Endometrial microvascular endothelial cells (primary cell): ENCODE measurements at regions not wholly inside any gene's neighbourhood (a gene's known extent, or its start where the extent isn't known, plus 50 kb on each side); places are given as distances from the start of the nearest gene placed in this dataset.
"Not testable (repeated sequence)": the region's sequence is repeated elsewhere in the genome, so short reads cannot be mapped to it uniquely, and the experiment has no call there.

ENCODE experiments used
- in situ Hi-C: cut with HindIII; loops from 2 replicates; pipeline ENCODE4 v1.10.0; 2017; ENCODE audit warnings: low sequenced_read_pairs, low pct_unique_long_range_greater_than_20kb; ENCODE audit errors: inconsistent ontology term

GRCh38 chr5:109550077-109550476, 139.7 kb upstream of the MAN2A1 start:
- in situ Hi-C loops = no loop called here

GRCh38 chr5:109546461-109546860, 136.7 kb upstream of the PJA2 start:
- in situ Hi-C loops = no loop called here

GRCh38 chr5:109544873-109545272, 135.1 kb upstream of the PJA2 start:
- in situ Hi-C loops = not testable (repeated sequence)

DNA sequence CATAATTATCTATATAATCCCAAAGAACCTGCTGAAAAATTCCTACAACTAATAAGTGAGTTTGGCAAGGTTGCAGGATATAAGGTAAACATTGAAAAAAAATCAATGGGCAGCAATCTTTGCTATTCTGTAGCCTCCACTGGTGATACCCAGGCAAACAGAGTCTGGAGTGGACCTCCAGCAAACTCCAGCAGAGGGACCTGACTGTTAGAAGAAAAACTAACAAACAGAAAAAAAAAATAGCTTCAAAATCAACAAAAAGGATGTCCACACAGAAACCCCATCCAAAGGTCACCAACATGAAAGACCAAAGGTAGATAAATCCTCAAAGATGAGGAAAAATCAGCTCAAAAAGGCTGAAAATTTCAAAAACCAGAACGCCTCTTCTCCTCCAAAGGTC, 128.9 kb upstream of the PJA2 start:
- in situ Hi-C loops = not testable (repeated sequence)

- in situ Hi-C loops = not testable (repeated sequence)
These were observed 125.3 kb upstream of the PJA2 start for GRCh38 chr5:109535090-109535489.

- in situ Hi-C loops = no loop called here
These were observed 124.0 kb upstream of the PJA2 start for GRCh38 chr5:109533751-109534272.

GRCh38 chr5:109532773-109533364, 123.1 kb upstream of the PJA2 start:
- in situ Hi-C loops = no loop called here

DNA sequence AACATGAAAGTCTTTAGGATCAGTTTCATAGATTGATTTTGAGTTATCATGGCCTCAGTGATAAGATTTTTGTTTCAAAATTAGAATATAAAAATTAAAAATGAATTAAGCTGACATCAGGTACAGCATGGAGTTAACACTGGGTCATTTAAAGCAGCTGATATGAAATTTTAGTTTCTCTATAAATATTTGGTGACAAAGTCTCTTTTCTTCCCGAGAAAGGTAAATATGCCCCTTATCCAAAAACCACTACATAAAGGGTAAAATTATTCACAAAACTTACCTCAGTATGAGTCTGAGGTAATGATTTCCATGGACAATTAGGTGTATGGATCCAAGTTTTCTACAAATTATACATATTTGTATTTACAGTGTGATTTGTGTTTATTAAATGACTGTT, 121.5 kb upstream of the PJA2 start:
- in situ Hi-C loops = no loop called here

DNA sequence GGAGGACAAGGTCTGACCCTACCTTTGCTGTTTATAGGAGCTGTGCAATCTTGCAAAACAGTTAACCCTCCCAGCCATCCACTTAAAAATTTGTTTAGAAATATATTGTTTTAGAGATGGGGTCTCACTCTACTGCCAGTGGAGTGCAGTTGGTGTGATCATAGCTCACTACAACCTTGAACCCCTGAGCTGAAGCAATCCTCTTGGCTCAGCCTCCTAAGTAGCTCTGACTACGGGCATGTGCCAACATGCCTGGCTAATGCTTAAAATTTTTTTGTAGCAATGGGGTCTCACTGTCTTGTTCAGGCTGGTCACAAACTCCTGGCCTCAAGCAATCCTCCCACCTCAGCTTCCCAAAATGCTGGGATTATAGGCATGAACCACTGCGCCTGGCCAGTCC, 120.2 kb upstream of the PJA2 start:
- in situ Hi-C loops = no loop called here

- in situ Hi-C loops = no loop called here
These were observed 119.7 kb upstream of the PJA2 start for GRCh38 chr5:109529520-109529919.

GRCh38 chr5:109524555-109524954, 114.8 kb upstream of the PJA2 start:
- in situ Hi-C loops = no loop called here

DNA sequence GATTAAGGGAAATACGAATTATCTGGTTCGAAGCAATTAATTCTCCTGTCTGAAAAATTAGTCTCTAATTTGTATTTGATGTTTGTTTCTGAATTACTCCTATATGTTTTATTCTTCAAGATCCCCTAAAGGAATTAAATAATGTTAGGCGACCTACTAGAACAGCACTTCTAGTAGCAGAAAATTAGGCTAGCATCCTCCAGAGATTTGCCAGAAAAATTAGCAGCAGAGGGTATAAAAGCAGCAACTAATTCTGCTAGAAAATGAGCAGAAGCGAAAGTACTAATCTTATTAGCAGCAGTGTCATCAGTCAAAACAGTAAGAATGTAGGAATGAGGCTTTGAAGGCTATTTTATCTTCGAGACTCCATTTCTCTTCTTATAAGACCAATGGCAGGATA, 114.3 kb upstream of the PJA2 start:
- in situ Hi-C loops = no loop called here

GRCh38 chr5:109522404-109522803, 112.6 kb upstream of the PJA2 start:
- in situ Hi-C loops = no loop called here

DNA sequence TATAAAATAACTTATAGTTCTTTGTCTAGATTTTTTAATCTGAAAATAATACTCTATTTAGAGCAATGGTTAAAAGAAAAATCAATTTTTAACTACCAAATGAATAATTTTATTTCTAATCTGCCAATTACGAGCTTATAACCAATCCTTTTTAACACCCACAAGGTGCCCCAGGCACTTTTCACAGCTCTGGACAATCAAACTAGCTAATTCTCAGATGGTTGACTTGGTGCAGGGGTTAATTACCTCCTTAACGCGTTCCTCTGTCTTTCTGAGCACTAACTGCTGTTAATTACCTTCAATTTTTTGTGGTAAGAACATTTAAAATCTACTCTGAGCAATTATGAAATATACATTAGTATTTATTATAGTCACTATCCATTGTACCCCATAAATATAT, 109.6 kb upstream of the PJA2 start:
- in situ Hi-C loops = no loop called here

DNA sequence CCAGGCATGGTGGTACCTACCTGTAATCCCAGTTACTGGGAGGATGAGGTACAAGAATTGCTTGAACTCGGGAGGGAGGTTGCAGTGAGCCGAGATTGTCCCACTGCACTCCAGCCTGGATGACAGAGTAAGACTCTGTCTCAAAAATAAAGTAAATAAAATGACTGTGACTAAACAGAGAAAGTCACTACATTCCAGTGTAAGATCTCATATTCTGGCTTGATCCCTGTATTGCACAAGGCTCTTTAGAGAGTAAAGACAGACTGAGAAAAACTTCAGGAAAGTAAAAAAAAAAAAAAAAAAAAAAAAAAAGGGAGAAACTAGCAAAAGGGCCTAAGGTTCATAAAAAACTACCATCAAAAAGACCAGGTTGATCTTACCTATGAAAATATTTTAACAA, 106.6 kb upstream of the PJA2 start:
- in situ Hi-C loops = no loop called here

- in situ Hi-C loops = no loop called here
These were observed 102.4 kb upstream of the PJA2 start for GRCh38 chr5:109511980-109512734.

DNA sequence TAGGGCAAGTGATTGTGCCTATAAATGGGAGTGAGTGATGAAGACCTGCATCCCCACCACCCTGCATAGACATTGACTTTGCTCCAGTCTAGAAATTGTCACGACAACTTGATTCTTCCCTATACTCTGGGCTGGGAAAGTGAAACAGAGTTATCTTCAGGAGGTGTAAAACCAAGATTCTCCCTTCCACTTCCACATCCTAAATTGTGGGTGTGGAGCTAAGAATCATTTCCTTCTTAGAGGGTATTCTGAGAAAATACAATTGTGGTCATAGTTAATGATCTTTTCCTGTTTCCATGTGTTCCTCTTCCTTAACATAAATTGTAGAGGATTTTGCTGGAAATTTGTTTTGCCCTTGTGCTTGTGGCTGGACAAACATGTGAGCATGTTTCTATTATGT, 96.8 kb upstream of the PJA2 start:
- in situ Hi-C loops = no loop called here

DNA sequence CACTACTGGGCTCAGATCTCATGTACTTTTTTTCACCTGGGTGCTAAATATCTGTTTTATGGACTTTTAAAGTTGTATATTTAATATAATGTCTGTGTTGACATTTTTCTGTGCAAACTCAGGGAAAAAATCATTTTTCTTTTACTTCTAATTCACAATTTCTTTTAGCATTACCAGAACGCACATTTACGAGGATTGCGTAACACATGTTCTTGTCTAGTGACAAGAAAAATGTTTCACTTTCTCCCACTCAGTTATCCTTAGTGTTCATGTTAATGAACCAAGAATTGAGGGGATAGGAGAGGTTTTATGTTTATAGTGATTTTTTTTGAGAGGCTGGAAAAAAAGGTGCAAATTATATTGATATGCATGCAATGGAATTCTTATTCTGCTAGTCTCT, 86.3 kb upstream of the PJA2 start:
- in situ Hi-C loops = no loop called here

DNA sequence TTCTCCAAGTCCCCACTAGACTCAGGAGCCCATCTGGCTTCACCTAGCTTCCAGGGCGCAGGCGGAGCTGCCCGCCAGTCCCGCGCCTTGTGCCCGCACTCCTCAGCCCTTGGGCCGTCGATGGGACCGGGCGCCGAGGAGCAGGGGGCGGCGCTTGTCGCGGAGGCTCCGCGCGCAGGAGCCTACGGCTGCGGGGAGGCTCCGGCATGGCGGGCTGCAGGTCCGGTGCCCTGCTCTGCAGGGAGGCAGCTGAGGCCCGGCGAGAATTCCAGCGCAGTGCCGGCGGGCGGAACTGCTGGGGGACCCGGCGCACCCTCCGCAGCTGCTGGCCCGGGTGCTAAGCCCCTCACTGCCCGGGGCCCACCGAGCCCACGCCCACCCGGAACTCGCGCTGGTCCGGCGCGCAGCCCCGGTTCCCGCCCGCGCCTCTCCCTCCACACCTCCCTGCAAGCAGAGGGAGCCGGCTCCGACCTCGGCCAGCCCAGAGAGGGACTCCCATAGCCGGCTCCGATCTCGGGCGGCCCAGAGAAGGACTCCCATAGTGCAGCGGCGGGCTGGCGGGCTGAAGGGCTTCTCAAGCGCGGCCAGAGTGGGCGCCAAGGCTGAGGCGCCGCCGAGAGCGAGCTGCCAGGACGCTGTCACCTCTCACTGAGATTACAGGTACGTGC, 78.1 kb upstream of the PJA2 start:
- in situ Hi-C loops = no loop called here

DNA sequence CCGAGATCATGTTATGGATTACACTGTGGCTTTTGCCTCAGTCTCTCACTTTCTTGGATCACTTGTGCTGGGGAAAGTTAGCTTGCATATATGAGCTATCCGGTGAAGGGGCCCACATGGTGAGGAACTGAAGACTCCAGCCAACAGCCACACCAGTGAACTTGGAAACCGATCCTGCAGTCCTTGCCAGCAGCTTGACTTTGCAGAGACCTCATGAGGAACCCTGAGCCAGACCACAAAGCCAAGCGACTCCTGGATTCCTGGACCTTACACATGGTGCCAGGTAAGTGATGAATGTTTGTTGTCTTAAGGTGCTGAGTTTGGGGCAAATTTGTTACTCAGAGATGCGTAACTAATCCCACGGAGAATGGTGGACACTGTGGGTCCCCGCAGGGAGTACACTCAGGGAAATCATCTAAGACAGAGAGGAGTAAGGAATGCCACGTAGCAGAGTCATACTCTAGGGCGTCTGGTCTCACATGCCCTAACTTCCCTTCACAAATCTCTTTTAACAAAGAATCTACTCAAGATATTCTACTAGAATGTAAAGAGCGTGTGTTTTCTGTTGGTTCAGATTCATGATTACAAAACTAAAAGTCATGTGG, 76.5 kb upstream of the PJA2 start:
- in situ Hi-C loops = no loop called here
